GM12874 (cell line): ENCODE measurements at regions not wholly inside any gene's neighbourhood (a gene's known extent, or its start where the extent isn't known, plus 50 kb on each side); places are given as distances from the start of the nearest gene placed in this dataset.

Experiments
- TF ChIP-seq, protein P1 (sequence below): IDR thresholded peaks from 2 replicates; pipeline ENCODE4 v1.5.1; 2011; ENCODE audit warnings: low read depth, mild to moderate bottlenecking, control low read depth, low read length, moderate library complexity; ENCODE audit not compliant: insufficient read depth

DNA sequence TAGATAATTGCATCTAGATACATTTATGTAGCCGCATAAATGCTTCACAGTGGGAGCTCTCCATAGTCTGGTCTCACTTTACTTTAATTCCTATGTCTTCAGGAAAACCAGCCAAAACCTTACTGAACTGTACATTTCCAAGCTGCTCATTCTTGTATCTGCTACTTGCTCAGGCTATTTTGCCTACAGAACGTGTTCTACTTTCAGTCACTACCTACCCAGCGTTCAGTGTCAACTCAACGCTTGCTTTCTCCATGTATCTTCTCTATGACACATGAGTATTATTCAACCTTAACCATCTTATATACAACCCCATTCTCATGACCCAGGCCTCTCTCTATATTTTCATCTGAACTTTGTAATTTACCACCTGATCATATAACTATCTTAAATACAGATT lies 101.9 kb downstream of the KLF12 start:
- TF ChIP-seq, protein P1, sequence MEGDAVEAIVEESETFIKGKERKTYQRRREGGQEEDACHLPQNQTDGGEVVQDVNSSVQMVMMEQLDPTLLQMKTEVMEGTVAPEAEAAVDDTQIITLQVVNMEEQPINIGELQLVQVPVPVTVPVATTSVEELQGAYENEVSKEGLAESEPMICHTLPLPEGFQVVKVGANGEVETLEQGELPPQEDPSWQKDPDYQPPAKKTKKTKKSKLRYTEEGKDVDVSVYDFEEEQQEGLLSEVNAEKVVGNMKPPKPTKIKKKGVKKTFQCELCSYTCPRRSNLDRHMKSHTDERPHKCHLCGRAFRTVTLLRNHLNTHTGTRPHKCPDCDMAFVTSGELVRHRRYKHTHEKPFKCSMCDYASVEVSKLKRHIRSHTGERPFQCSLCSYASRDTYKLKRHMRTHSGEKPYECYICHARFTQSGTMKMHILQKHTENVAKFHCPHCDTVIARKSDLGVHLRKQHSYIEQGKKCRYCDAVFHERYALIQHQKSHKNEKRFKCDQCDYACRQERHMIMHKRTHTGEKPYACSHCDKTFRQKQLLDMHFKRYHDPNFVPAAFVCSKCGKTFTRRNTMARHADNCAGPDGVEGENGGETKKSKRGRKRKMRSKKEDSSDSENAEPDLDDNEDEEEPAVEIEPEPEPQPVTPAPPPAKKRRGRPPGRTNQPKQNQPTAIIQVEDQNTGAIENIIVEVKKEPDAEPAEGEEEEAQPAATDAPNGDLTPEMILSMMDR, result no peak

DNA sequence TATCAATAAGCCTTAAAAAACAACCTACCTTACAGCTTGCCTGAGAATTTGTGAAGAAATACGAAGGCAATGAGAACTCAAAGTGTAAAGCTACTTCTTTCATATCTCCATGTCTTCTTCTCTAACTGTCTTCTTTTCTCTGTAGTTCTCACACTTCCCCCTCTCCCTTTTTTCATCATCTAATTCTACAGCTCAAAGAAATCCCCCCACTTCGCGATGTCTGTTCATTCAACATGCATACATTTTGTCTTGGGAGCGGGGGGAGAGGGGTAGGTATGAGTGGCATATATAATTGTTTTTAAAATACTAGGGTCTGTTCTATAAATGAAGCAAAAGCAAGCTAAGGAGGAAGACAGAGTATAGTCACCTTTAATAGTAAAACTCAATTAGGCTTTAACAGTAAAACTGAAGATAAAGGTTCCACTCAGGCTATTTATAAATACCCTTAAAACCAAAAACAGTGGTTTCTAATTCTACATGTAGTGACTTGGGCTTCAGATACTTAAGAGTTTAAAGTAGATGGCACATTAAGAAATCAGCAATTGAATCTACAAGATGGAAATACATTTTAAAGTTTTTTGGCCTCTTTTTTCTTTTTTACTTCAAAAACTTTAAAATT lies 106.9 kb downstream of the KLF12 start:
- TF ChIP-seq, protein P1, result no peak

DNA sequence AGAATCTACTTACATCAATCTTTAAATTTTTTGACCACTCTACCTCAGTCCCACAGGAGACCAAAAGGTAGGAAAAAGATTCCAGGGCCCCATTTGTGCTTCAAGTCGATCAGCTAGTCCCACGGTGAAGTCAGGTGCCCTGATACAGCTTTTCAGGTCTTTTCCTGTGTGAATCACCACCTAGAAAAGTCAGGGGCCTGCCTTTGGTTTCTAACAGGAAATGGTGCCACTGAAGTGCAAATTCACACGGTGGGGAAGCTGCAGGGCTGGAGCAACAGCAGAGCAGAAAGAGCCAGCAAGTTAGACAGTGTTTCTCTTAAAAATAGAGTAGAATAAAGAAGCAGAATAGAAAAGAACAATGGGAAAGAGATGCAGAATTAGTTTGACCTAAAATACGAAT lies 107.5 kb downstream of the KLF12 start:
- TF ChIP-seq, protein P1, result no peak

DNA sequence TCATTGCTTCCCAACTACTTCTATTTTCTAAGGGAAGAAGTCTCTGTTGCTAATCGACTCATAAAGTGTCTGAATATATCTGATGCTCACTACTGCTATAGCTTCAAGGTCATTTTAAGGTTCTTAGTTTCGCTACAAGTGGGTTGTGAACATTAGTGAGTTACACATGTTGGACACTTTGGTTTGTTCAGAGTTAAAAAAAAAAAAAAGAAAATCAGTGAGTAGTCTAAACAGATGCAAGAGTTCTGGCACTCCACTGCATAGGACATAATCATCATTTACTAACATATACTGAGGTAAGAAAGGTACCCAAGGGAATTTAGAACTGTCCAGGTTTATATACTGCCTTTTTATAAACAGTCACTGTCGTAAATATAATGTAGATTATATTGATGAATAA lies 108.8 kb downstream of the KLF12 start:
- TF ChIP-seq, protein P1, result no peak

DNA sequence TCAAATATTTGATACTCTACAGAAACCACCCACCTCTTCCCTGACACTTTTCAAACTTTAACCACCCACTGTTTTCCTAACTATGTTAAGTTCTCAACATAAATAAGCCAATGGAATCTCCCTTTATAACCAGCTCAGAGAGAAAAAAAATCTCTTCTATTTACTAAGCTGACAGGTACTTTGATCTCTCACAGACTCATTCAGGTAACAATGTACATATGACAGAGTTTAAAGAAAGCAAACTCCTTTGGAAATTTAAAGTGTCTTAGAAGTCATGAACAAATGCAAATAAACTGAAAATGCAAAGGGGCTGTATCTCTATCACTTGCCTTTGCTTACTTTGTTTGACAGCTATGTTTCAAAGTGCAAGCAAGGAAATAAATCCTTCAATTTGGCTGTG lies 109.3 kb downstream of the KLF12 start:
- TF ChIP-seq, protein P1, result no peak

DNA sequence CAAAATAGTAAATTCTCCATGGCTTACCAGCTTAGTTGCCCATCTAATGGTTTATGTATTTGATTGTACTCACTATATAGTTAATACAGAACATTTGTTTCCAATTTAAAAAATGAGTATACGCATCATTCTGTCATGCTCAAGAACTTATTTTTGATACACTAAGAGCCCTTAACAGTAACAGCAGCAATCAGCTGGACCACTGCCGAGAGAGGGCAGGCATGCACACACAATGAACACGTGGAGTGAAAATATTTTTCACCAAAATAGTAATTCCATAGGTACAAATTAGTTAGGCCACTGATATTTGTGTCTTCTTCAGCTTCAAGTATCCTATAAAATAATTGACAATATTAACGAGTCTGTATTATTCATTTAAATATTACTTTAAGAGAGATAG lies 109.9 kb downstream of the KLF12 start:
- TF ChIP-seq, protein P1, result no peak

DNA sequence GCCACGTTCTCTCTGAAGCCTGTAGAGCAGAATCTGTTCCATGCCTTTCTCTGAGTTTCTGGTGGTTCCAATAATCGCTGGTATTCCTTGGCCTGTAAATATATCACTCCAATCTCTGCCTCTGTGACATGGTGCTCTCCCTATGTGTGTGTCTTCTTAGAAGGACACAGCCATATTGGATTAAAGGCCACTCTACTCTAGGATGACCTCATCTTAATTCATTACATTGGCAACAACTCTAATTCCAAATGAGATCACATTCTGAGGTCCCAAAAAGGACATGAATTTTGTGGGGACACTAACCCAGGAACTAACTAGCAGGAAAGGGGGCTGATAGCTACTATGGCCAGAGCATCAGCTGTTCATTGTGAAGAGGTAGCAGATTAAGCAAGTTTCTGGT lies 110.7 kb downstream of the KLF12 start:
- TF ChIP-seq, protein P1, result no peak
